ENCODE measurements at regions not wholly inside any gene's neighbourhood (a gene's known extent, or its start where the extent isn't known, plus 50 kb on each side); places are given as distances from the start of the nearest gene placed in this dataset.
"Not testable (repeated sequence)": the region's sequence is repeated elsewhere in the genome, so short reads cannot be mapped to it uniquely, and the experiment has no call there.

DNA sequence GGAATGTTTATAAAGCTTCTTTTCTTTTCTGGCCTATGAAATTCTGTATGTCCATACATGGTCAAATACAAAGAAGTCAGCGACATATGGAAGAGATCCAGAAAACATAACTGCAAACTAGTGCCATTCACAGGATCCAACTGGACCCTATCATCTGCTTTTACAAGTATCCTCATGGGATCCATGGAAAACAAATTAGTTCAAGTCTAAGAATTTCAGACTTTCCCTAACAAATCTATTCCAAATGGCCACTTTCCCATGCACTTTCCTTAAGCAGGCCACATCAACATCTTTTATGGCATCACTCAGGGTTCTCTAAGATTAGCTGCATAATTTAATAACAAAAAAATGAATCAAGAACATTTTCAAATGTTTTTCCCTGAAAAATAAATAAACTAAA lies 301.3 kb downstream of the ZNF37A start:
- TF ChIP-seq, protein P1, sequence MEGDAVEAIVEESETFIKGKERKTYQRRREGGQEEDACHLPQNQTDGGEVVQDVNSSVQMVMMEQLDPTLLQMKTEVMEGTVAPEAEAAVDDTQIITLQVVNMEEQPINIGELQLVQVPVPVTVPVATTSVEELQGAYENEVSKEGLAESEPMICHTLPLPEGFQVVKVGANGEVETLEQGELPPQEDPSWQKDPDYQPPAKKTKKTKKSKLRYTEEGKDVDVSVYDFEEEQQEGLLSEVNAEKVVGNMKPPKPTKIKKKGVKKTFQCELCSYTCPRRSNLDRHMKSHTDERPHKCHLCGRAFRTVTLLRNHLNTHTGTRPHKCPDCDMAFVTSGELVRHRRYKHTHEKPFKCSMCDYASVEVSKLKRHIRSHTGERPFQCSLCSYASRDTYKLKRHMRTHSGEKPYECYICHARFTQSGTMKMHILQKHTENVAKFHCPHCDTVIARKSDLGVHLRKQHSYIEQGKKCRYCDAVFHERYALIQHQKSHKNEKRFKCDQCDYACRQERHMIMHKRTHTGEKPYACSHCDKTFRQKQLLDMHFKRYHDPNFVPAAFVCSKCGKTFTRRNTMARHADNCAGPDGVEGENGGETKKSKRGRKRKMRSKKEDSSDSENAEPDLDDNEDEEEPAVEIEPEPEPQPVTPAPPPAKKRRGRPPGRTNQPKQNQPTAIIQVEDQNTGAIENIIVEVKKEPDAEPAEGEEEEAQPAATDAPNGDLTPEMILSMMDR (IDR thresholded peaks at IDR 0.05): not testable (repeated sequence)
- TF ChIP-seq ZFX (IDR thresholded peaks at IDR 0.05; ENCODE audit: borderline replicate concordance): not testable (repeated sequence)
